WERI-Rb-1 (cell line): ENCODE measurements at regions not wholly inside any gene's neighbourhood (a gene's known extent, or its start where the extent isn't known, plus 50 kb on each side); places are given as distances from the start of the nearest gene placed in this dataset.

Experiments
- DNase-seq: peaks from one replicate; pipeline ENCODE4 v3.0.0-alpha.2; 2020
- H3K27ac ChIP-seq: fragments of 250-450 bp; sonication (Bioruptor Pico); 2 replicates; pipeline ENCODE4 v1.5.1; 2020; ENCODE audit warnings: mild to moderate bottlenecking, moderate library complexity
- H3K27me3 ChIP-seq: fragments of 250-450 bp; sonication (Bioruptor Pico); 2 replicates; pipeline ENCODE4 v1.5.1; 2021; ENCODE audit warnings: mild to moderate bottlenecking, low read depth, moderate library complexity; ENCODE audit not compliant: insufficient read depth, severe bottlenecking
- H3K36me3 ChIP-seq: fragments of 250-450 bp; sonication (Bioruptor Pico); 2 replicates; pipeline ENCODE4 v1.5.1; 2020; ENCODE audit warnings: mild to moderate bottlenecking, moderate library complexity
- H3K4me3 ChIP-seq: 2 replicates; pipeline ENCODE4 v1.5.1; 2011; ENCODE audit warnings: low read depth, mild to moderate bottlenecking, control low read depth, low read length
- H3K9me3 ChIP-seq: fragments of 250-450 bp; sonication (Bioruptor Pico); 2 replicates; pipeline ENCODE4 v1.5.1; 2021; ENCODE audit warnings: mild to moderate bottlenecking, moderate library complexity; ENCODE audit not compliant: severe bottlenecking
- CTCF ChIP-seq: IDR thresholded peaks from 2 replicates; pipeline ENCODE4 v1.5.1; 2011; ENCODE audit warnings: low read depth, mild to moderate bottlenecking, control low read depth, inconsistent platforms, low read length

- Histone ChIP-seq H3K36me3 (no peaks in the 10 kb centered on the region), H3K27me3 (no peaks in the 10 kb centered on the region), H3K27ac (no peak overlapping the region), H3K9me3 (peaks cover 2% of the 10 kb centered on the region), H3K4me3 (no peak overlapping the region)
- DNase-seq: no peak
- TF ChIP-seq CTCF: no peak
Observed at GRCh38 chr2:133952420-133952819, 301.5 kb upstream of the MGAT5 start.

GRCh38 chr2:133952896-133953295 lies 301.0 kb upstream of the MGAT5 start:
- Histone ChIP-seq H3K36me3 (no peaks in the 10 kb centered on the region), H3K9me3 (peaks cover 2% of the 10 kb centered on the region), H3K27me3 (no peaks in the 10 kb centered on the region), H3K4me3 (no peak overlapping the region), H3K27ac (no peak overlapping the region)
- no peak for TF ChIP-seq CTCF
- DNase-seq: no peak

GRCh38 chr2:133953524-133953923 lies 300.3 kb upstream of the MGAT5 start:
- H3K27ac ChIP-seq: no peak overlapping the region
- no peak overlapping the region for H3K4me3 ChIP-seq
- H3K27me3 ChIP-seq: no peaks in the 10 kb centered on the region
- TF ChIP-seq CTCF: no peak
- H3K36me3 ChIP-seq: no peaks in the 10 kb centered on the region
- DNase-seq: no peak
- peaks cover 2% of the 10 kb centered on the region for H3K9me3 ChIP-seq

GRCh38 chr2:133954636-133955035 lies 299.2 kb upstream of the MGAT5 start:
- no peak overlapping the region for H3K27ac ChIP-seq
- no peak for DNase-seq
- H3K36me3 ChIP-seq: no peaks in the 10 kb centered on the region
- no peaks in the 10 kb centered on the region for H3K27me3 ChIP-seq
- peaks cover 2% of the 10 kb centered on the region for H3K9me3 ChIP-seq
- H3K4me3 ChIP-seq: no peak overlapping the region
- no peak for TF ChIP-seq CTCF

- no peak for TF ChIP-seq CTCF
- Histone ChIP-seq H3K36me3 (no peaks in the 10 kb centered on the region), H3K27me3 (no peaks in the 10 kb centered on the region), H3K9me3 (peaks cover 2% of the 10 kb centered on the region), H3K27ac (no peak overlapping the region), H3K4me3 (no peak overlapping the region)
- DNase-seq: no peak
Observed at GRCh38 chr2:133955169-133955568, 298.7 kb upstream of the MGAT5 start.

- TF ChIP-seq CTCF: no peak
- no peaks in the 10 kb centered on the region for H3K27me3 ChIP-seq
- DNase-seq: no peak
Observed at GRCh38 chr2:133956434-133956935, 297.4 kb upstream of the MGAT5 start.

More at GRCh38 chr2:133956434-133956935, 297.4 kb upstream of the MGAT5 start:
- no peak overlapping the region for H3K27ac ChIP-seq
- H3K4me3 ChIP-seq: no peak overlapping the region
- peaks cover 2% of the 10 kb centered on the region for H3K9me3 ChIP-seq
- no peaks in the 10 kb centered on the region for H3K36me3 ChIP-seq
